HL-60/S4 treated with retinoic acid at 250 ng/mL for 4 days and 3 days (cell line): ENCODE measurements at regions not wholly inside any gene's neighbourhood (a gene's known extent, or its start where the extent isn't known, plus 50 kb on each side); places are given as distances from the start of the nearest gene placed in this dataset.

Experiments
- in situ Hi-C: fragments of 300-500 bp; cut with MboI; formaldehyde crosslinking; loops from 2 replicates; pipeline ENCODE4 v1.7.0; 2022; ENCODE audit warnings: low sequenced_read_pairs

DNA sequence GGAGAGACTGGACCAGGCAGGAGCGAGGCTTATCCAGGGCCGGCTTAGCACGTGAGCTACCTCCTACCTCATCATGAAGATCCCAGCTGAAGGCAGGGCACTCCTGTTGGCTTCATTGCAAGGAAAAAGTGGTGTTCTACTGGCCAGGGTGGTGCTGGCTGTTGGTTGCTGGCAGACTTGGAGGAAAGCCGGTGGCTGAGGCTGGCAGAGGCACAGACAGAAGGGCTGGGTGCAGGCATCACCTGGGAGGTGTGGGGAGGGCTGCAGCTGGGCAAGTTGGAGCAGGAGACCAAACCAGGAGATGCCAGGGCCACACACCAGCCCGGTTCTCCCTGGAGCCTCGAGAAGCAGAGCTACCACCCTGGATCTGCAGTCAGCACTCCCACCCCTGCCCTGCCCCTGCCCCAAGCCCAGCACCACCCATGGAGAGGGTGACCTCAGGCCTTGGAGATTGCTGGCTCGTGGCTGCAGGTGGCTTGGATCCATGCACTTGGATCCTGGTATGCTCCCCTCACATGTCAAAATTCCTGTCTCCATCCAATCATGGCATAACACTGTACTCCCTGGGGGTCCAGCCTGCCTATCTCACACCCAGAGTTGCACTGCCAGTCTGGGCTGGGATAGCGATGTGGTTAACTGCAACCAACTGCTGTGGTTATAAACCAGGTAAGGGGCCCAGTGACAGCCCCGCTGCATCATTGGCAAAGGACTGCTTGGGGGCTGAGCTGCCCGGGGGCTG, 49.7 kb downstream of the GLI2 start:
- in situ Hi-C loops: no loop called here

GRCh38 chr2:120786038-120786960, 50.6 kb downstream of the GLI2 start:
- in situ Hi-C loops: no loop called here

DNA sequence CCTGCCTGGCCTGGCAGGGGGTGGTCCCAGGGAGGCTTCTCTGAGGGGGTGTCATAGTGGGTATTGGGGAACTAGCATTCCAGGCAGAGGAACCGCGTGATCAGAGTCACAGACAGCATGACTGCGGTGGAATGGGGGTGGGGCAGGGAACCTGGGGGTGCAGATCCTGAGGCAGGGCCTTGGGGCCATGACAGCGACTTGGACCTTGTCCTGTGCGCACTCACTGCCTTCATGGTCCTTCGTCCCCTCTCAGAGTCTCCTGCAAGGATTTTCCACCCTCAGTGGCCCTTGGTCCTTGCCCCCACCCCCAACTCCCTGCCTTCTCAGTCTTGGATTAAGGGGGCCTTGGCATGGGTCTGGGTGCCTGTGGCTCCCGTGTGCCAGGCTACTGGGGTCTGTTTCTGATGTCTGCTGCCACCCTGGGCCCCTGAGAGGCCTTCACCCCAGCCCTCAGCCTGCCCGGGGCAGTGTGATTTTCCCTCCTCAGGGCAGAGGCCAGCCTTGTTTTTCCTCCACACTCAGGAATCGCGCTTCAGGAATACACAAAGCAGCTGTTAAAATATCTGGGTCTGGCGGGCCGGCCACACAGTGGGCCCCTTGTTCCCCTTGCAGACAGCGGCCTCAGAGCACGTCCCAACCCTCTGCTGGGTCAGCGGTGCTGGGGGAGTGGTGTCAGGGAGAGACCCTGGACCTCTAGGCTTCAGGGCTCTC, 51.6 kb downstream of the GLI2 start:
- in situ Hi-C loops: no loop called here

DNA sequence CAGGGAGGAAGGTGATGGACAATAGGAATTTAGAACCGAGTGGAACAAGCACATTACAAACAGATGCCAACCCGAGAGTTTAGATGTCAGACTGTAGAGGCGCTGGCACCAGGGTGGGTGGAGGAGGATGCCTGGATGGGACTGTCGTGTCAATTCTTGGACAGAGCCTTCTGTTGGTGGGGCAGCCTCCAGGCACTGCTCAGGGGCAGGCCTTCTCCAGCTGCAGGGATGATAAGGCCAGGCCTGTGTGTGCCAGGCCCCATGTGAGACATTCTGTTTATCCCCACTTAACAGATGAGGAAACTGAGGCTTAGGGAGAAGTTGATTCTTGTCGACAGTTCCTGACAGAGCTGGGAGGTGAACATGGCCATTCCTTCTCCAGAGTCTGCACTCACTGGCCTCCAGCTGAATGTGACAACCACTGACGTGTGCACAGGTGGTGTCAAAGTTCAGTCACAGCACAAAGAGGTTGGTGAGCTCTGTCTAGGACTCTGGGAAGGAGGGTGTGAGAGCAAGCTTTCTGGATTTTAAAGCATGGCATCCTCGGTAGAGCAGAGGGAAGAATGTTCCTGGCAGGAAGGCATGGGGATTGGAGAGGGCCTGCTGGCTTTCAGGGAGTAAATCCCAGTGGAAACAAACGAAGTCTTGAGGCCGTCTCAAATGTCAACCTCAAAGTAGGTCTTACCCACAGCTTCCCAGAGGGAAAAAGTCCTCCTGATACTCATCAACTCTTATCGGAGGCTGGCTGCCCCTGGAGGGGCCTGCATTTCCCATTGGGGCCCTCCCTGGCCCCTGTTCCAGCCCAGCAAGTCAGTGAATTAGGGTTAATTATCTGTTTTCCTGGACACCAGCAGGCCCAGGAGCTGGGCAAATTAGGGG, 52.4 kb downstream of the GLI2 start:
- in situ Hi-C loops: no loop called here

- in situ Hi-C loops: no loop called here
Observed at GRCh38 chr2:120791243-120791961, 55.7 kb downstream of the GLI2 start.

DNA sequence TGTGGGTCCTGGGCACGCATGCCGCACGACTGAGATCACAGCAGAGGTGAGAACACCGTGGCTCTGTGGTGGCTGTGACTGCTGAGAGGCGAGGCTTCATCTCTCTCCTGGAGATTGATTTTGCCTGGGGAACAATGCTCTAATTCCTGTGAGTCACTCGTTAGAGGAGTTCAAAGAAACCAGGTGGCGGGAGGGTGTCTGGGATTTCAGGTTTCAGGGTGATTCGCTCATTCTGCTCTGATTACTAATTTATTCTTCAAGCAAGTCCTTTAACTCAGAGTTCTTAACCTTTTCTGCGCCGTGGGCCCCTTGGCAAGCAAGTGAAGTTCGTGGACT, 56.3 kb downstream of the GLI2 start:
- in situ Hi-C loops: no loop called here

DNA sequence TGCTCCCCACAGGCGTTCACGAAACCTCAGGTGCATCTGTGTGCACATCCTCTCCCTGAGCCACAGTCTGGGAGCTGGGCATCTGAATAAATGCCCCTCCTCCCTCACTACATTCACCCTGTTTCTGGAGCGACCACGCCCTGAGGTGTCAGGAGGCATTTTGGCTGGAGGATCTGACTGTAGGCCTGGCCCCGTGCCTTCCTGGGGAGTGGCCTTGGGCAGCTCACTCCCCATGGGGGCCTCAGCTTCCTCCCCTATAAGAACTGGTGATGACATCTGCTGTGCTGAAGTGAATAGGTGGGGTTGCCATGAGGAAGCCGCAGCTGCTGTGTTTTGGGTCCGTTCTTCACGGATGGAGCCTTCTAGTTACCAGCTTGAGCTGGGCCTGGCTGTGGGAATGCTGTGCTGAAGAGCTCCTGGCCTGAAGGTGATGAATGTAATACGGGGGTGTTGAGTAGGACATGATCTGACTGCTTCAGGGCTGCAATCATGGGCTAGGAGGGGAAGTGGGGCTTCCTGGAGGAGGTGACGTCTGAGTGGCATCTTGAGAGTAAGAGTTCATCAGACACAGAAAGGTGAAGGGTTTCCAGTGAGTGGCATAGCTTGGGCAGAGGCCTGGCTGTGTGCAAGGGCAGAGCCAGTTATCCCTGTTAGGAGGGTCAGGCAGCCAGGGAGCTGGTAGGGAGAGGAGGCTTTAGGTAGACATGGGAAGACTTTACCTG, 58.2 kb downstream of the GLI2 start:
- in situ Hi-C loops: no loop called here

GRCh38 chr2:120794716-120795115, 59.0 kb downstream of the GLI2 start:
- in situ Hi-C loops: no loop called here

GRCh38 chr2:120796094-120796493, 60.4 kb downstream of the GLI2 start:
- in situ Hi-C loops: no loop called here

DNA sequence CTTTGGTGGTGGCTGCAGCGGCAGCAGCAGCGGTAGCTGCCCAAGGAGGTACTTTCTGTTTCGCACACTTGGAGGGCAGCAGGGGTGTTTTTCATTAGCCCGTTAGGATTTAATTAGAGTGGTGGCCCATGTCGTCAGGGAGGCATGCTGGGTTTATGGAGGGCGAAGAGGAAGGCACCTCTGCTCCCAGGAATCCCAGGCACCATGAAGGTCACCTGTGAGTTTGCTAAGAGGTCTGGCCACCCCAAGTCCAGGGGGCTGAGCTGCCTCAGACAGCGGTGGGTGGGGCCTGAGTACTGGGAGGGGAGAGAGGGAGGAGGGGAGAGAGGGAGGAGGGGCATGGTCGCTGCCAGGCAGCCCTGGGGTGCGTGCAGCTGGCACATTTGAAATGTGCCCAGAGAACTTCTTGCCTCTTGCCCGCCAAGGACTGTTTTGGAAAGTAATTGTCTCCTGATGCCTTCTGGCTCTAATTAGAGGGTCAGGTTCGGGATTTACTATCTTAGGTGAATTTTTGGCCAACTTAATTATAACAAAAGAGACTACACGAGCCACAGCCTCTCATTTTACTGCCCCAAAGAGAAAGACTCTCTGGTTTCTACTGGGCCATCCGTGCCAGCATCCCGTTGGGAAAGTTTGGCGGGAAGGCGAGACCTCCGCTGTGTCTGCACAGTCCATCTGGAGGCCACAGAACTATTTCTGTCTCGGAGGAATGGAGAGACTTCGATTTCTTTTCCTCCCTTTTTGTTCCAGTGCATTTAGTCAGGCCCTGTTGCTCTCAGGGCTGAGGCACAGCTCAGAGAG, 62.0 kb downstream of the GLI2 start:
- in situ Hi-C loops: no loop called here

DNA sequence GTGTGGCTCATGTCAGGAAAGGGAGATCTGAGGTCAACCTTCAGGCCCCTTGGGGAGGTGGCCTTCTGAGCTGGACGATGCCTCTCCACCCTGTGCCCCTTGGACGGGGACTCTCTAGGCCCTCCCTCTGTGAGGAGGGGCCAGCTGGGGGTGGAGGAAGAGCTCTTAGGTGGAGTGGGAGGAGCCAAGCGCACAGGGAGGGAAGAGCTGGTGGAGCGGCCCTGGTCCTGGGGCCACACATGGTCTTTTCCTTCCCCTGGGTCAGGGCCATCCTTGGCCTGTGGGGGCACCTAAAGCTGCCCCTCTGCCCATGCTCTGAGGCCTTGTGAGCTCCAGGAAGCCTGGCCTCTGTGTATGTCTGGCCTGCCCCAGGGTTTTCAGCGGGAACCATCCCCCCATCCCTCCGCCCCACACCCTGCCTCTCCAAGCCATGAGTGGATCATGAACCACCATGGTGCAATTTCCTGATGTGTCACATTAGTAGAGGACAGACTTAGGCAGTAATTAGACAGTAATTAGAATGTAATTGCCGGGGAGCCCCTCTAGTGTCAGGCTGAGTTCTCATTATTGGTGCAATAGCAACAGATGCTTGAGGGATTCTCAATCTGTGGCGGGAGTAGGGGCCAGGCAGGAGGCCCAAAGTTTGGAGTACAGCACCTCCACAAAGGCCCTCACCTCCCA, 63.0 kb downstream of the GLI2 start:
- in situ Hi-C loops: no loop called here

DNA sequence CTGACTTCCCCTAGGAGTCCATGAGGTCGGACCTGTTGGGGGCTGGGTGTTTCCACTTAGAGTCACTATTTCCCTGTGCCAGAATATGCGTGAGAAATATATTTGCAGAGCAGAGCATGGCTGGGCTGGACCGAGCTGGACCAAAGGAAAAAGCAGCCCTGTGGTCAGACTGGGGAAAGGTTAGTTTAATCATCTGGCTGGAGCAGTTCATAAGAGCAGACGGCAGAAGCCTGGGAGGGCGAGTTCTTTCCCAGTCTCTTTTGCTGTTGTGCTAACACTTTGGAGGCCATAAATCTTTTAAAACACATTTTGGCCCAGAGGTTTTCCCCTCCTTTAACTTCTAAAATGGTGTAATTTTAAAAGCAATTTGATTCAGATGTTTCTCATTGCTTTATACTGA, 66.5 kb downstream of the GLI2 start:
- in situ Hi-C loops: no loop called here

DNA sequence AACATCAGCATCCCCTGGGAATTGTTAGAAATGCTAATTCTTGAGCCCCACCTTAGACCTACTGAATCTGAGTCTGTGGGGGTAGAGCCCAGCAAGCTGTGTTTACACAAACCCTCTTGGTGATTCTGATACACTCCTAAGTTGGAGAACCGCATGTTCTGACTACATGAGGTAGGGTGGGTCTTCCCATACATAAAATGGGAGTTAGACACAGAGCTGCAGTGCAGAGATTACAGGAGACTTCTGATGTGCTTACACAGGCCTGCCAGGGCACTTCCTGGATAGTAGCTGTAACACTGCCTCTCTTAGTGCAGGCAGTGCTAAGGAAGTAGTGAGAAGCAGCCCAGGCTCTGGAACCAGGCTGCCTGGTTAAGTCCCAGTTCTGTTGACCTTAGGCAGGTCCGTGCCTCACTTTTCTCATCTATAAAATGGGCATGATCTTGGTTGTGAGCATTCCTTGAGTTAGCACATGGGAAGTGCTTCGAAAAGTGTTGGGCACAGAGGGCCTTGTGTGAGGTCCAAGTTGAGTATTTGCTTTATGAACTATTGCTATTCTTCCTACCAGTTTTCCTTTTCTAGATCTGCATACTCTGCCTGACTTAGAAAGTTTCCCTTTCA, 67.3 kb downstream of the GLI2 start:
- in situ Hi-C loops: no loop called here

GRCh38 chr2:120803764-120804335, 68.2 kb downstream of the GLI2 start:
- in situ Hi-C loops: no loop called here

DNA sequence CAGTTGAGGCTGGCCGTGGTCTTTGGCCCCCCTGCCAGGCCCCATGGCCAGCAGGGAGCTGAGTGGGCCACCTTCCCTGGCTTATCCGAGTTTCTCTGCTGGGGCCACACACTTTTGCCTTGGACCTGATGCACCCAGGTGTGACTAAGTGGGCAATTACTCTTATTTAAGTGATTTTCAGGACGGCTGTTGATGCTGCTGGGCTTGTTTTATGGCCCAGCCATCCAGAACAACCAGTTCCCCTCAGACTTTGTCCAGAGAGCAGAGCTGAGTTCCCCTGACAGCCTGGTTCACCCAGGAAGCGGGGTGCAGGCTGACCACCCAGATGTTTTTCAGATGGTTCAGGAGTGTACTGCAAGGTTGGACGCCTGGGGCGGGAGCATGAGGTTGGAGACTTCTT, 68.8 kb downstream of the GLI2 start:
- in situ Hi-C loops: no loop called here

GRCh38 chr2:120805011-120805410, 69.3 kb downstream of the GLI2 start:
- in situ Hi-C loops: no loop called here

- in situ Hi-C loops: no loop called here
Observed at GRCh38 chr2:120805602-120806001, 69.9 kb downstream of the GLI2 start.
